DMS79 (cell line): ENCODE measurements at regions not wholly inside any gene's neighbourhood (a gene's known extent, or its start where the extent isn't known, plus 50 kb on each side); places are given as distances from the start of the nearest gene placed in this dataset.
A peak's percentile ranks its signal among the peaks of the same experiment; 100 is the strongest.

ENCODE experiments used
- DNase-seq: peaks from one replicate; lab custom pipeline; 2025; lab: John Stamatoyannopoulos, UW

DNA sequence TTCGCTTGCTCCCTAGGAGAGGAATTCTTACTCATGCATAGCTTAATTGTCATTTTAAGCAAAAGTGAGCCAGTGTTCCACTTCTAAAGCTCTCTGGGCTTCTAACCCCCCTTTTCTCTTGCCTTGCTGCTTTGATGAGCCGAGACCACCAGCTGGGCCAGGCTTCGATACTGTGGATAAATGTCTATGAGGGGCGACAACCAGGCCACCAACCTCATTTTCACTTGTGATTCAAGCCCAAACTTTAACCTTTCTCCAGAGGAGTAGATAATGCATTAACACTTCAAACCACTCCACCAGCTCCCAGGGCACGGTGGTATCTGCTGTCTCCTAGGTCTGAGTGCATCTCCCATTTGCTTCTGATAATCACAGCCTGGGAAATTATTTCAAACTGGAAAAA lies 205.6 kb downstream of the PSAT1 start:
- no peak for DNase-seq

DNA sequence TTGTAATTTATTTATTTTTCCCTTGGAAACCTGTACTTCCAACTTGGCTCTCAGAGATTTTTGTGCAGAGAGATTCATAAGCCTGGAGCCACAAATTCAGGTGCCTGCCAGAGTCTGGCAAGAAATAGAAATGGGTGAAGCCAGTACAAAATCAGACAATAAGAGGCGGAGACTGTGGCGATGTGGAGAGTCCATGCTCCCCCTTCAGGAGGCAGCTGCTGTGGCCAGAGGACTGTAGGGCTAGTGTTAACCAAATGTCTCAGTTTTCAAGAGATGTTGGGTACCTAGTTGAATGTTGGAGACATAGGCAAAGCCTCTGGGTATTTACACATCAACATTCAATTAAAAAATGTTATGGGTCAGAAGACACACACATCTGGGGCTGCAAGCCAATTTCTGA lies 208.6 kb downstream of the PSAT1 start:
- no peak for DNase-seq

DNA sequence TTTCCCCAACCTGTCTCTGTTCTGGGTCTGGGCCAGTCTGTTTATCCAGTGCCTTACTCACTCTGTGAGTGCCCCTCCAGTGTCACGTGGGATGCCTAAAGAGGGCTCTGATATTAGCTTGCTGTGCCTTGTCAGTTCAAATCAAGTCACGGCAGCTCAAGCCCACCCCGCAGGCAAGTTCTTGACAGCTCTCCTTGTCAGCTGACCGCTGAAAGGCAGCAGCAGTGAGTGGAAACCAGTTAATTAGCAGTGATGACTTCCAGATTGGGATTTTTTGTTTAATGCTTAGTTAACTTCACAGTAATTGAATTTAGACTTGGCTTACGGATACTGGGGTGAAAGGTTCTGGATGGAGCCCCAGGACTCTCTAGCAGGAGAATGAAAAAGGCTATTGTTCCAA lies 210.1 kb downstream of the PSAT1 start:
- no peak for DNase-seq

DNA sequence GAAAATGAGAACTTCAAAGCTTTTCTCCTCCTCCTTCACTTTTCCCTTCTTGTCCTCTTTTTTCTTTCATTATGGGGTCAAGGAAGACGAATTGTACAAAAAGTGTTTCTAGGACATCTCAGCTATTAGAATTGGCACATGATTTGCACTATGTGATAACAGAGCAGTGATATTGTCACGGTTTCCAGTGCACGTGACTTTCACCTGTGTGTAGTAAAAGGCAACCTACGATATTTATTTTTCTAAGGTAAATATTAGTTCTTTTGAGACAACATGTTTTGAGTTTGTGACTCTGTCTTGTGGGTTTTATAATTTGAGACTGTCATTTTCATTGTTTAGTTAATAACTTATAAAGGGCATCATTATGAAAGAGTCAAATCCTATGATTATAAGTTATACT lies 213.1 kb downstream of the PSAT1 start:
- no peak for DNase-seq

DNA sequence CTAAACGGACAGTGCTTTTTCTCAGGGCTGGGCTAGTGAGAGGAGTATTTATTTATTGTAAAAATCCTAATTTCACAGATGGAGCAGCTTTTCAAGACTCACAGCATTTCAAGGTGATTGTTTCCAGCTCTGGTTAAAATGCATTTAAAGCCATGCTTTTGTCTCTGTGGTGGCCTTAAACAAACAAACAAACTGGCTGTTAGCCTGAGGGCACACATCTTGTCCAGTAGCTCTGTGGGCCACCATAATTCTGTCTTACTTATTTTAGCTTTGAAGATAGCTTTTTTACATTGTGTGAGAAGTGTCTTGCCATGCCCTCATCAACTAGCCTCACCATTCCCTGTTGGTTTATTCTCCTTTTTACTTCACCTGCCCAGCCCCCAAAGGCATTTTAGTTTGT lies 218.2 kb downstream of the PSAT1 start:
- no peak for DNase-seq

DNA sequence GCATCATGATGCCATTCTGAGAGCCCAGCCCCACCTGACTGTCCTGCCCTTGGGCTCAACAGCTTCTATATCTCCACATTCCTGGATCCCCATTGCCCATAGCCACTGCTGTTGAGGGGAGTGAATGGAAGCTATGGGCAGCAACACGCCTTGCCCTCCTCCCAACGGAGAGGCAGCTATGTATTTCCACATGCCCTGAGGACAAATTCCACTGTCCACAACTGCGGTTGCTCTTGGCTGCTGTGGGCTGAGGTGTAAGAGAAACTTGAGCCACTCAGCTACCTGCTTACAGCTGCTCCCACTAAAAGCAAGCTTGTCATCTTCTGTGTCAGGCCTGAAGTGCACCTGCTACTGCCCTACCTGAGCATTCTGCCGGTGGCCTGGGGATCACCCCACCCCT lies 222.9 kb downstream of the PSAT1 start:
- DNase-seq: no peak

DNA sequence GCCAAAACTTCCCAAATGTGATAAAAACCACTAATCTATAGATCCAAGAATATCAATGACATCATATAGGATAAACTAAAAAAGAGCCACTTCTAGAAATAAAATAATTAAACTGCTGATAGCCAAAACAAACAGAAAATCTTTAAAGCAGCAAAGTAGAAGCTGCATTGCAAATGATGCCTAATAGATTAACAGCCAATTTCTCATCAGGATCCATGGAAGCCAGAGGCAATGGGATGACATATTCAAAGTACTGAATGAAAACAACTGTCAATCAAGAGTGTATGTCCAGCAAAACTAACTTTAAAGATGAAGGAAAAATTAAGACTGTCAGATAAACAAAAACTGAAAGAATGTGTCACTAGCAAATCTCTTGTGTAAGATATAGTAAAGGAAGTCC lies 224.8 kb downstream of the PSAT1 start:
- no peak for DNase-seq

DNA sequence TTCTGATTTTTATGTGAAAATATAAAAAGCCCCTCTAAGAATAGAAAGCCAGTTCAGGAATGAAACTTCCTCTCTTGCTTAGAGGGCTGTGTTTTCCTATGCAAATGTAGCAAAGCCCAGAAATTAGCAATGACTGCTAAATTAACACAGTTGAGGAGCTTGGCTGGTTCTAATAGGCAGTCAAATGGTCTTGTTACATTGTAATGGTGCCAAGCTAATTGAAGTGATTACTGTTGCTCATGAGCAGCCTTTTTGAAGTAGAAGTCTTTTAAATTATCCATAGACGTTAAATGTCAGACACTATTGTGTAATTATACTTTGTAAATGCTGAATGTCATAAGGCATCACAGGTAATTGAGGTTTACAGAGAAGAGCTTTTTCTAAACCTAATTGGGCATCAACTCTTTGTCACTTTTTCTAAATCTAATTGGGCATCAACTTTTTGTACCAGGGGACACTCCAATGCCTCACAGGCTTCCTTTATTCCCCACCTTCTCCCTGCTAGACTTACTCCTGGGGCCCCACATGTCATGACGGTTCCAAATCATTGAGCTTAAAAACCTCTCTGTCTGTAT lies 229.1 kb downstream of the PSAT1 start:
- no peak for DNase-seq

DNA sequence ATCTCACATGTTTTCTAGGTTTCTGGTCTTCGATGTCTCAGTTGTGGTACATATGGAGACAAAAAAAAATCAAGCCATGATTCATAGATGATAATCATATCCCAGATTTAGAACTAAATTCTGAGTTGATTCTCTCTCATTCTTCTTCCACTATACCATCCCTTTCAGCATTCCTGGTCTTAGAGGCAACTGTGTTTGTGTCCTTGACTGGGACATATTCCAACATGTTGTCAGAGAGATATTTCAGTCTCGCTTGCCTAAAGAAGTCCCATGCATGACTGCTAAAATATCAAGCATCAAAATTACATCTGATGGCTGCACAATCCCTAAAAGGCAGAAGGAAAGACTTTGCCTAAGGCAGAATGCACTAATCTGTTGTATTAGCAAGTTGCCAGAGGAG lies 236.6 kb downstream of the PSAT1 start:
- DNase-seq: peak; percentile 32

DNA sequence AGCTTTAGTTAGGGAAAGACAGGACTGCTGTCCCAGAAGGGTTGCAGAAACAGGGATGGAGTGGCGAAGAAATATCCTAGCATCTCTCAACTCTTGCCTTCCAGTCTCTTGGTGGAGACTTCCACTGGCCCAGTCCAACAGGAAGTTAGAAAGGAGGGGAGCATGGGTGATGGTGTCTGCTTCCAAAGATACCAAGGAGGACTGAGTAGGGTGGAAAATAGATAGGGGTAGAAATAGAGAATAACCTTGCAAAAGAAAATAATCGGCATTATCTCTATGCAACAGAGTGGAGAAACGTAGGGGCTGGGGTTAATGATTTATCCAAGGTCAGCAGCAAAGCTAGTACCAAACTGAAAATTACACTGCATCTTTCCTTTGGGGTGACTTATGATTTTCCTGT lies 242.3 kb downstream of the PSAT1 start:
- DNase-seq: no peak

DNA sequence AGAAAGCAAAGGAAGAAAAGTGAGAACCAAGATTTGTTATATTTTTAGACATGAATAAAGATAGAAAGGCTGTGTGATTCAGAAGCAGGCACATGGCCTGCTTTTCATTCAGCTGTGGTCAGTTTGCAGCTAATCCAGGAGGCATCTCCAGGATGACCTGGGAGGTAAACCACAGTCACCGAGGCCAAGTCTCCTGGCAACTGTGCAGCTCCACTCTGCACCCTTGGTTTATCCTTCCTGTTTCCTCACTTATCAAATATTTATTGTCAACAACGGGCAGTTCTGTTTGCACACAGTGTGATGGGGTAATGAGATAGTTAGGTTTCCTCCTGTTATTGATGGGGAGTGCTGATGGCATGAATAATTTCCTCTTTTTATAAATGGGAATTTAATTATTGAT lies 243.0 kb downstream of the PSAT1 start:
- DNase-seq: no peak

DNA sequence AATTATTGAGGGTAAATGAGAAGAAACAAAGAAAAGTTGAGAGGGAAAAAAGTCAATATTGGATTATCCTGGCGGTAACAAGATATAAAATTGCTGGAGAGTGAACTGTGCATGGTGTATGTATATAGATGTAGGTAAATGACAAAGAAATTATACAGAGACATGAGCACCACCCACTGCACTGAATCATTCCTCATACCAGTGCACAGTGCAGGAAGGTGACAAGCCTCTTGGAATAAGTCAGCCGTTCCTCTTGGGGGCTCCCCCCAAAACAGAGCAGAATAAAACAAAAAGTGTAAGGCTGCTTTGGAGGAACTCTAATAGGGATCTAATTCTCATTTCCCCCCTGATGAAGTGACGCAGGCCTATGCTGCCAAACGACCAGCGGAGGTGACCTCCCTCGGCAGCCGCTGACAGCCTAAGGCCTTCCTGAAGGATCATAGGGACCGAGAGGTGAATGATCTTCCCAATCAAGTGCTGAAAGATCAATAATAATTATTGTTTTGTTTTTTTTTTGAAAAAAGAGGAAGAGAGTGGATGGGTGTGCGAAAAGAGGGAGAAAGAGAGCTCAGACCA lies 245.0 kb downstream of the PSAT1 start:
- no peak for DNase-seq

DNA sequence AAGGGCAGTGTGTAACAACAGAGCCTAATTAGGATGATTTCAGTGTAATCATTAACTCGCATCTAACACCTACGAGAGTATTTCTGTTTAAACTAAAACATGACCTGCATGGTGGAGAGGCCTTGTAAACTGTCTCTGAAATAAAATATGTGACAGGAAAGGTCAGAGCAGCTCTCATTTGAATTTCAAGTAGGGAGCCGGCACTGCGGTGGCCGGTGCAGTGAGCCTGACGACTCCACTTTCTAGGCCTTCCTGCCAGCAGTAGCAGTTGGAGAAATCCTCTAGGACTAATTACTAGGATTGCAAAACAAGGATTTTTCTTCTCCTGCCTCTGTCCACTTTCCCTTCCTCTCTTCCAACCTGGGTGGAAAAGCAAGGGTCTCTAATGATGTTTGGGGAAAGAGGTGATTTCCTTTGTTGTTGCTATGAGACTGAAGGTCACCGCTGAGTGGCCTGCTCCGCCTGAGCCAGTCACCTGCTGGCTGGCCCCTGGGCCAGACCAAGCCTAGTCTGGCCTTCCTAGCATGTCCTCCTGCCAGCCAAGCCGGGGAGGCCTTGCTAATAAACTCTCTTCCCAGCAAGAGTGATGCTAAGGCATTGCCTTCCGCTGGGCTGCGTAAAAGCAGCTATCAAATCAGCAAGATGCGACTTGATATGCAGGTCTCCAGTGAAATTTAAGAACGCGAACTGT lies 245.7 kb downstream of the PSAT1 start:
- no peak for DNase-seq

DNA sequence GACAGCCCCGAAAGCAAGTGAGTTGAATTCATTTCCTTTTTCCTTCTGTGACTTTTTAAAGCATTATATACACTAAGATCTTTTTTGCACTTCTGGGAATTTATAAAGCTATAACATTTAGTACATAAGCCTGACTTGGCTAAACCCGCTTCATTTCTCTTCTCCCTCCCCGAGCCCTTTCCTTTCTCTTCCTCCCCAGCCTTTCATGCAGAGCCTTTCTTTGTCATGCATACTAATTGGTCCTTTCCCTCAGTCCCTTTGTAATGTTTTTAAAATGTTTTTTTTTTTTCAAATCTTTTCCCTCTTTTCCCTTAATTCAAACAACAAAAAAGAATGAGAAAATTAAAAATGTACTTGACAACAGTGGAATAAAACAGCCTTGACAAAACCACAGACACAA lies 246.4 kb downstream of the PSAT1 start:
- DNase-seq: no peak

DNA sequence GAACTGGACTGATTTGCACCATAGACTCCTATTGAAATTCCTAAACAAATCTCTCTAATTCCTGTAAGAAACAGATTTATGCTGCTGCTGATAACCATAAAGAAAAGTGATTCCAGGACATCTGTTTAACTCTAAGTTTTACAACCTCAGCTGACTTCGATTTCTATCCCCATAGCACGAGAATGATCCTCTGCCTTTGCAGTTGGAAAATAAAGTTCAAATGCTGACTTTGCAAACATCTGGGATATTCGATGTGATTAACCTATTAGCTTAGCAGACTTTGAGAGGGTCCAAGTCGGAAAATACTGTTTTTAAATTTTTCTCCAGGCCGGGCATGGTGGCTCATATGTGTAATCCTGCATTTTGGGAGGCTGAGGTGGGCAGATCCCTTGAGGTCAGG lies 247.3 kb downstream of the PSAT1 start:
- DNase-seq: no peak

DNA sequence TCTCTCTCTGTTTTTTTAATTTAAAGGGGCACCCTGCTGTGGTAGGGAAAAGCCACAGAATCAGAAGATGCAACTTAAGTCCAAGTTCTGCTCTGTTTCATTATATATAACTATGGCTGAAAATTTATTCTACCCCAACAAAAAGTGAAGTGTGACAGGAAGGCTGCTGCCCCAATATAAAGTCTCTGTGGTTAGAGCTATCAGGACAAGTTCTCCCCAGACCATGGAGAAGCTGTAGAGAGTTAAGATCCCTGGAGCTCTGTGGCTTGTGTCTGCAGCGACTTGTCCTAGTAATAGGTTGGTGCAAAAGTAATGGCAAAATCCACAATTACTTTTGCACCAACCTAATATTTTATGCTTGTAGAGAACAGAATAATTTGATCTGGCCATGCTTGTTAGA lies 250.9 kb downstream of the PSAT1 start:
- no peak for DNase-seq

DNA sequence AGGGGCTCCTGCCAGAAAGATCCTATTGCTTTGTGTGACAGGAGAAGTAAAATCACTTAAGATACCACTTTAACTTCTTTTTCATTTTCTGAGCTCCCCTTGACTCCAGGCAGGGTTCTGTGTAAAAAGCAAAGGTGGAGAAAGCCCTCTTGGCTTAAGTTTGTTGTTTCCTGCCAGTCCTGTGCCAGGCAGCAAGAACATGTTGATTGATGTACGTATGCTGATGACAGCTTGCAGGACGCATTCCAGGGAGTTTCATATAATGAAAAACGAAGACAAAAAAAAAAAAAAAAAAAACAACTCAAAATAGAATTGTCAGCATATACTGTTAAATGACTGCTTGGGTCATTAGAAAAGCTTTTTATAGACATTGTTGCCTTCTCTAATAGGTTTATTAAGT lies 251.7 kb downstream of the PSAT1 start:
- no peak for DNase-seq

DNA sequence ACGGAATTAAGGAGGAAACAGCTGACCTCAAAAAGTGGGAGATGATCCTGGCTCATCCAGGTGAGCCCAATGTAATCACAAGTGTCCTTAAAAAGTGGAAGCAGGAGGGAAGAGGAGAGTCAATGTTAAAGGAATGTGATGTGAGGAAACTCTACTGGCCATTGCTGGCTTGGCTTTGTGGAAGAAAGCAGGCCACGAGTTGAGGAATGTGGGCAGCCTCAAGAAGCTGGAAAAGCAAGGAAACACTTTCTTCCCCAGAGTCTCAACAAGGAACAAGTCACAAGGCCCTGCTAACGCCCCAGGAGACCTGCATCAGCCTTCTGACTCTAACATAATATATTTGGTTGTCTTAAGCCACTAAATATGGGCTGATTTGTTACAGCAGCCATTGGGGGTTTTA lies 252.8 kb downstream of the PSAT1 start:
- DNase-seq: no peak

DNA sequence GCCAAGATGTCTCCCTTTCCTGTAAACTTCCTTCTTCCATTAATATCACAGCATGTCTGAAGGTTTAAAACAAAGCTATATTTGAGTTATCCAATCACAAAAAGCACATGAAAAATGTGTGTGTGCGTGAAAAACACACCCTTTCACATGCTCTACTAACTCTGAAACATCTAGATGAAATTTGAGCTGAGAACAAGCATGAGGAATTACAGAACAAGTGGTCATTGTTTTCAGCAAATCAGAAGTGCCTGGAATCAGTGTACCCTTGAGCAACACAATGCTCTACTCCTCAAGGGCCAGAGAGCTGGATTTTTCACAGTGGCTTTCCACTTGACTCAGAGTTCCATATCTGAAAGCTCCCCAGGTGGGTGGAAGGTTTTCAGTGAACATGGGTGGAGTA lies 255.9 kb downstream of the PSAT1 start:
- peak; percentile 24 for DNase-seq

DNA sequence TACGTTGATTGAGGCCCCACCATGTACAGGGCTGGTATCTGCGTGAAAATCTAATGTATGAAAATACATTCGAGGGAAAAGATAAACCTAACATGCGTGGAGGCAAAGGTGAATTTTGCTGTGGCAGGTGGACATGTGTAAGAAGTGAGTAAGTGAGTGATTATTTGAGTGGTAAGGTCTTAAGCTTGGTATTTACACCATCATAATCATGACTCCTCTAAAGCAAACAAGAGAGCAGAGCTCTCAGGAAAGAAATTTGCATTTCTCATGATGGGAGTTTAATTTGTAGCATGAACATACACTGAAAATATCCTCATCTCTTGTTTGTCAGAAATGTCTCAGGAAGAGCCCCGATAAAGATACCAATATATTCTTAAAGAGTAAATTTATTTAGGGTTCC lies 260.6 kb downstream of the PSAT1 start:
- DNase-seq: no peak

DNA sequence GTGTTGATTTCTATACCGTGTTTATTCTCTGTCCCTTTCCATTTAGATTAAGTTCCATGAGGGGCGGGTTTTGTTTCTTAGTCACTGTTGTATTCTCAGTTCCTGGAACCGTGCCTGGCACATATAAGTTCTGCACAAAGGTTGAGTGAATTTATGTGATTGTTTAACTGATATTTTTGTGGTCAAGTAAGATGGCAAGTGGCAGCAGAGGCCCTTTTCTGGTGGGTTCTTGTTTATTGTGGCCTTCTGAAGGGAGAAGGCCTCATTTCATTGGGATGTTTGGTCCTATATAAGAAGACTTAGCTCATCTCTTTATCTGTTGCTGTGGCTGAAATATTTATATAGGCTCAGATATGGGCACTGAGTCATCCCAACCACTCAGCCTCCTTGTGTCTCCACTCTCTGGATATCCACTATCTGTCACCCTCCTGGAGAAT lies 262.5 kb downstream of the PSAT1 start:
- DNase-seq: no peak

DNA sequence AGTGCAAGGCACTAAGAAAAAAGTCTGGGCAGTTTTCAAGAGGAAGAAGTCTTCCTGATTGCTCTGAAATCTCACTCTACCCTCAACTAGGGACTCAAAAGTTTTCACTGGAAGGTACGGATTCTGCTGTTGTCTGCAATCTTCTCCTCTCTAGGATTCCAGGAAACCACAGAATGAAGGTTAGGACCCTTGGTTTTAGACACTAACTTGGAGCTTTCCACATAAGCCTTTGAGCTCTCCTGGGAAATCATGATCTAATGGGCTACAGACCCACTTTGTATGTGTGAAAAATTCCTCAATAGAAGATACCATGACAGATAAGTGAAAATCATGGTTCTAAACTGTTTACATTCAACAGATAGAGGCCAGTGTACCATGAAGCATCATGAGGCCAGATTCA lies 265.1 kb downstream of the PSAT1 start:
- DNase-seq: no peak

DNA sequence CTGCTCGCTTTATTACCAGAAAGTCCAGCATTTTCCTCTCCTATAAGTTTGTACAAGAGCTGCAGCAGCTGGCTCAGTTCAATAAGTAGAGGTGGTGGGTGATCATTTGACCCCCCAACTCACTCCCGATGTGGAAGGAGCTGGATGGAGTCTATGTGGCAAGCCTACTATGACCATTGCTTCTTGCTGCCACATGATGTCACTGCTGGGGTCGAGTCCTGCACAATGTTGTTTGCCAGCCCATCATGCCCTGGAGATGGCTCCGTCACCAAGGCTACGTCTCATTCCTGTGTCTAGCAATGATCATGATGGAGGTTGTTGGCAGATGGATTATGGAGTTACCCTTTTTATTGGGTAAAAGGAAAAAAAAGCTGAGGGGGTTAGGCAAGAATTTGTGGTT lies 266.3 kb downstream of the PSAT1 start:
- no peak for DNase-seq

DNA sequence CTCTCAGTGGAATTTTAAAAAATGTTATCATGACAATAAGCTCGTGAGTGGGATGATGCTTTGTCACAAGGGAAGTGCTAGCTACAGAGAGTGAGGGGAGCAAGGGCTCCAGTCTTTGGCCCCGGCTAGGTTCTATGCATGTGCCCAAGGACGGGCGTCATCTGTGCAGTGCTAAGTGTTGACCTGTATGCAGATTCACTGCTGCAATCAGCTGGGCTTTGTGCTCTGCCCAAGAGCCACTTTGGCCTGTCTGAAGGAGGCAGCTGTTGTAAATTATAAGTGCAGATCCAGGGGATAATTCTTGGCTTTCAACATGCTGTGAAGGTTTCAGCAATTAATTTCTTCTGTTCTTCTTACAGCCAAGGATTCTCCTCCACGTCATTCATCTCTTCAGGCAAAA lies 268.6 kb downstream of the PSAT1 start:
- DNase-seq: peak; percentile 67
